Stimulated activated CD4-positive, alpha-beta T cell treated with anti-CD3 and anti-CD28 coated beads, Interleukin-1b, Interleukin-23, amount 100 ng/mL, for 4 hours (primary cell): ENCODE measurements at regions not wholly inside any gene's neighbourhood (a gene's known extent, or its start where the extent isn't known, plus 50 kb on each side); places are given as distances from the start of the nearest gene placed in this dataset.

ENCODE experiments used
- DNase-seq, 2 donors: peaks; one replicate each; pipeline ENCODE4 v3.0.0-alpha.2; 2020; ENCODE audit warnings: low read depth in 2 of 2

- no peak for DNase-seq
These were observed 199.8 kb upstream of the SFRP2 start for GRCh38 chr4:153988492-153989363.

- no peak for DNase-seq
These were observed 198.4 kb upstream of the SFRP2 start for GRCh38 chr4:153987291-153987690.

- DNase-seq = no peak
These were observed 188.1 kb upstream of the SFRP2 start for GRCh38 chr4:153976954-153977353.

- DNase-seq = no peak
These were observed 185.6 kb upstream of the SFRP2 start for GRCh38 chr4:153974452-153974851.

- no peak for DNase-seq
These were observed 185.1 kb upstream of the SFRP2 start for GRCh38 chr4:153973942-153974341.

GRCh38 chr4:153971899-153972298, 183.0 kb upstream of the SFRP2 start:
- no peak for DNase-seq

GRCh38 chr4:153970169-153970568, 181.3 kb upstream of the SFRP2 start:
- no peak for DNase-seq

GRCh38 chr4:153969542-153969941, 180.7 kb upstream of the SFRP2 start:
- no peak for DNase-seq

GRCh38 chr4:153966641-153967040, 177.8 kb upstream of the SFRP2 start:
- no peak for DNase-seq

GRCh38 chr4:153963216-153963615, 174.3 kb upstream of the SFRP2 start:
- no peak for DNase-seq

- DNase-seq = no peak
These were observed 173.6 kb upstream of the SFRP2 start for GRCh38 chr4:153962311-153963039.

GRCh38 chr4:153955327-153955726, 166.4 kb upstream of the SFRP2 start:
- DNase-seq = no peak

- DNase-seq = no peak
These were observed 165.8 kb upstream of the SFRP2 start for GRCh38 chr4:153954654-153955053.

GRCh38 chr4:153950100-153950979, 161.5 kb upstream of the SFRP2 start:
- no peak for DNase-seq

GRCh38 chr4:153948041-153948440, 159.2 kb upstream of the SFRP2 start:
- no peak for DNase-seq

- DNase-seq = no peak
These were observed 158.2 kb upstream of the SFRP2 start for GRCh38 chr4:153947124-153947523.

- no peak for DNase-seq
These were observed 156.8 kb upstream of the SFRP2 start for GRCh38 chr4:153945704-153946103.

GRCh38 chr4:153943738-153944415, 155.0 kb upstream of the SFRP2 start:
- DNase-seq = no peak

- no peak for DNase-seq
These were observed 152.0 kb upstream of the SFRP2 start for GRCh38 chr4:153940916-153941315.

- no peak for DNase-seq
These were observed 150.7 kb upstream of the SFRP2 start for GRCh38 chr4:153939570-153939969.

- DNase-seq = no peak
These were observed 150.1 kb upstream of the SFRP2 start for GRCh38 chr4:153938994-153939393.

GRCh38 chr4:153937289-153937688, 148.4 kb upstream of the SFRP2 start:
- no peak for DNase-seq
